Keratinocyte (primary cell): ENCODE measurements at regions not wholly inside any gene's neighbourhood (a gene's known extent, or its start where the extent isn't known, plus 50 kb on each side); places are given as distances from the start of the nearest gene placed in this dataset.

Source experiments
- DNase-seq: peaks from one replicate; pipeline ENCODE4 v3.0.0-alpha.2; 2011; ENCODE audit warnings: low read depth, missing footprints, low spot score
- FAIRE-seq: peaks from 2 replicates; lab custom pipeline; 2011; peaks lifted over from hg19 to GRCh38; lab: Jason Lieb, UNC
- H2AFZ ChIP-seq: 2 replicates; pipeline ENCODE4 v1.6.0; 2012; ENCODE audit warnings: low read length, control low read depth, inconsistent platforms; ENCODE audit not compliant: control insufficient read depth
- H3K27ac ChIP-seq: 2 replicates; pipeline ENCODE4 v1.5.1; 2011; ENCODE audit warnings: low read length; ENCODE audit not compliant: control insufficient read depth, insufficient read depth
- H3K27me3 ChIP-seq: 3 replicates; pipeline ENCODE4 v1.6.0; 2011; ENCODE audit warnings: low read length; ENCODE audit not compliant: control insufficient read depth, insufficient read depth; ENCODE audit errors: extremely low read depth
- H3K36me3 ChIP-seq, 2 experiments: 2 replicates in 1 of 2; 3 replicates in 1 of 2; pipeline ENCODE4 v1.5.1; 2011; ENCODE audit warnings: low read length in 2 of 2, mild to moderate bottlenecking in 1 of 2; ENCODE audit not compliant: control insufficient read depth in 2 of 2, insufficient read depth in 2 of 2; ENCODE audit errors: extremely low read depth in 1 of 2
- H3K4me1 ChIP-seq: 3 replicates; pipeline ENCODE4 v1.5.1; 2011; ENCODE audit warnings: low read length; ENCODE audit not compliant: control insufficient read depth, insufficient read depth; ENCODE audit errors: extremely low read depth
- H3K4me2 ChIP-seq: 3 replicates; pipeline ENCODE4 v1.6.0; 2011; ENCODE audit warnings: low read depth, low read length; ENCODE audit not compliant: control insufficient read depth, insufficient read depth; ENCODE audit errors: extremely low read depth
- H3K4me3 ChIP-seq, 3 experiments: fragments of 200-600 bp in 1 of 3; sonication (generic) in 1 of 3; 2 replicates in 2 of 3; 3 replicates in 1 of 3; pipeline ENCODE4 v1.5.1; 2011 to 2016; ENCODE audit warnings: low read length in 3 of 3, mild to moderate bottlenecking in 3 of 3, control low read depth in 2 of 3, inconsistent platforms in 1 of 3, low read depth in 1 of 3, mixed read lengths in 1 of 3, mixed run types in 1 of 3, moderate library complexity in 1 of 3; ENCODE audit not compliant: control insufficient read depth in 2 of 3, insufficient read depth in 2 of 3; ENCODE audit errors: extremely low read depth in 1 of 3
- H3K79me2 ChIP-seq: 2 replicates; pipeline ENCODE4 v1.6.0; 2012; ENCODE audit warnings: low read length; ENCODE audit not compliant: control insufficient read depth, insufficient read depth
- H3K9ac ChIP-seq: 3 replicates; pipeline ENCODE4 v1.6.0; 2011; ENCODE audit warnings: low read length; ENCODE audit not compliant: control insufficient read depth, insufficient read depth; ENCODE audit errors: extremely low read depth
- H3K9me1 ChIP-seq: 3 replicates; pipeline ENCODE4 v1.6.0; 2011; ENCODE audit warnings: low read length; ENCODE audit not compliant: control insufficient read depth, insufficient read depth; ENCODE audit errors: extremely low read depth
- H3K9me3 ChIP-seq: 2 replicates; pipeline ENCODE4 v1.5.1; 2012; ENCODE audit warnings: low read depth, low read length; ENCODE audit not compliant: control insufficient read depth
- H4K20me1 ChIP-seq: 3 replicates; pipeline ENCODE4 v1.6.0; 2011; ENCODE audit warnings: low read length; ENCODE audit not compliant: control insufficient read depth, insufficient read depth; ENCODE audit errors: extremely low read depth
- CTCF ChIP-seq, 3 experiments: IDR thresholded peaks in 1 of 3; conservative IDR thresholded peaks in 1 of 3; optimal IDR thresholded peaks in 1 of 3; 2 replicates in 2 of 3; 3 replicates in 1 of 3; pipeline versions ENCODE3 to v1.5.1; 2011; ENCODE audit warnings: low read length in 3 of 3, mild to moderate bottlenecking in 3 of 3, moderate library complexity in 2 of 3, control low read depth in 1 of 3, inconsistent platforms in 1 of 3; ENCODE audit not compliant: insufficient read depth in 2 of 3; ENCODE audit errors: extremely low read depth in 1 of 3
- EZH2 ChIP-seq: IDR thresholded peaks from one replicate; pipeline ENCODE4 v1.6.1; 2012; ENCODE audit warnings: inconsistent platforms, mild to moderate bottlenecking, low read length, moderate library complexity
- dilution Hi-C: fragments of 300-500 bp; cut with MboI; formaldehyde crosslinking; loops from one replicate; pipeline ENCODE4 v1.7.0; 2020; ENCODE audit warnings: low sequenced_read_pairs; ENCODE audit not compliant: extremely low pct_ligation_motif_present

- no peak for TF ChIP-seq EZH2
- H3K4me1 ChIP-seq, result no peaks in the 10 kb centered on the region
- no peaks in the 10 kb centered on the region for H3K27me3 ChIP-seq
- no peaks in the 10 kb centered on the region for H3K36me3 ChIP-seq
- no peak overlapping the region for H3K9ac ChIP-seq
- FAIRE-seq (no peak), DNase-seq (no peak)
- no peaks in the 10 kb centered on the region for H4K20me1 ChIP-seq
- H3K9me3 ChIP-seq, result no peaks in the 10 kb centered on the region
- no peaks in the 10 kb centered on the region for H3K9me1 ChIP-seq
- H3K4me2 ChIP-seq, result no peak overlapping the region
- dilution Hi-C loops, result no loop called here
- no peak overlapping the region for H3K4me3 ChIP-seq
- no peak overlapping the region for H2AFZ ChIP-seq
- no peaks in the 10 kb centered on the region for H3K79me2 ChIP-seq
- no peak overlapping the region for H3K27ac ChIP-seq
Measured at GRCh38 chr6:134848076-134848475, 101.8 kb downstream of the ALDH8A1 start.

GRCh38 chr6:134846865-134847264, 103.0 kb downstream of the ALDH8A1 start:
- FAIRE-seq, result no peak
- Histone ChIP-seq H2AFZ (no peak overlapping the region), H3K4me3 (no peak overlapping the region), H3K36me3 (no peaks in the 10 kb centered on the region), H3K27me3 (no peaks in the 10 kb centered on the region), H3K9ac (no peak overlapping the region), H3K4me2 (no peak overlapping the region), H3K9me3 (no peaks in the 10 kb centered on the region), H3K27ac (no peak overlapping the region), H3K4me1 (no peaks in the 10 kb centered on the region), H4K20me1 (no peaks in the 10 kb centered on the region), H3K9me1 (no peaks in the 10 kb centered on the region), H3K79me2 (no peaks in the 10 kb centered on the region)
- DNase-seq, result no peak
- TF ChIP-seq EZH2, result no peak
- no peak for TF ChIP-seq CTCF (optimal IDR thresholded peaks at IDR 0.05 in 1 of 3, IDR thresholded peaks at IDR 0.05 in 1 of 3, conservative IDR thresholded peaks at IDR 0.05 in 1 of 3; ENCODE audit: extremely low read depth in 1 of 3, insufficient read depth in 2 of 3, low read length in 3 of 3)
- dilution Hi-C loops, result no loop called here

- DNase-seq (no peak), FAIRE-seq (no peak)
- Histone ChIP-seq H3K9me3 (no peaks in the 10 kb centered on the region), H3K27ac (no peak overlapping the region), H3K4me2 (no peak overlapping the region), H3K27me3 (no peaks in the 10 kb centered on the region), H3K9me1 (no peaks in the 10 kb centered on the region), H3K9ac (no peak overlapping the region), H4K20me1 (no peaks in the 10 kb centered on the region), H3K36me3 (no peaks in the 10 kb centered on the region), H3K4me1 (no peaks in the 10 kb centered on the region), H2AFZ (no peak overlapping the region), H3K4me3 (no peak overlapping the region), H3K79me2 (no peaks in the 10 kb centered on the region)
- dilution Hi-C loops, result no loop called here
- TF ChIP-seq EZH2, result no peak
Measured at GRCh38 chr6:134846031-134846430, 103.9 kb downstream of the ALDH8A1 start.
